Fibroblast of skin of right biceps (primary cell): ENCODE measurements at regions not wholly inside any gene's neighbourhood (a gene's known extent, or its start where the extent isn't known, plus 50 kb on each side); places are given as distances from the start of the nearest gene placed in this dataset.
"Not testable (repeated sequence)": the region's sequence is repeated elsewhere in the genome, so short reads cannot be mapped to it uniquely, and the experiment has no call there.

ENCODE experiments used
- DNase-seq: peaks from one replicate; pipeline ENCODE4 v3.0.0-alpha.2; 2013

DNA sequence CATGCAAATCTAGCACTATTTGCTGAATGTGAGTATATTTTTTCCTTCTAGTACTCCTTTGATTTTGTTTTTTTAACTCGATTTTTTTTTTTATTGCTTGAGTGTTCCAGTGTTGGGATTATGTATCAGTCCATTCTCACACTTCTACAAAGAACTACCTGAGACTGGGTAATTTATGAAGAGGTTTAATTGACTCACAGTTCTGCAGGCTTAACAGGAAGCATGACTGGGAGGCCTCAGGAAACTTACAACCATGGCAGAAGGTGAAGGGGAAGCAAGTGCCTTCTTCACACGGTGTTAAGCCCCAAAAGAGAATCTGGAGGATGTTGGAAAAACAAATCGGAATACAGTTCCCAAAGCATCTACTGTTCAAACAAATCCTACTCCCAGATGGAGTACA lies 69.1 kb downstream of the ZNF518B start:
- DNase-seq = not testable (repeated sequence)

DNA sequence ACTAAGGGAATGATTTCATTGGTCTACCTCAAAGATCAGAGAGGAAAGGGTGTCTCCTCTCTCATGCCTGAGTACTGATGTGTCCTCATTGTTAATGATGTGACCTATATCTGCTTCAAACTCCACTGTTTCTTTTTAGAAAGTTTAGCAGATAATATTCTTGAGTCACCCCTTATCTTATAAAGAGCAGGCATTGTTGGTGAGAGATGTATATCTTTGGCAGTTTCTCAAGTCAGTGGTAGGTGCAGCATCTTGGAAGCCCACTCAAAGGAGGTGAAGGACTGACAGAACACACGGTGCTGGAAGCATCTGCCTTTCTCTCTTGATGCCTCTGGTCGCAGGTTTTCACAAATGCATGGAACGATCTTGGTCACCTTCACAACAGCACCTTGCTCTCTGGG lies 71.2 kb downstream of the ZNF518B start:
- DNase-seq = no peak

DNA sequence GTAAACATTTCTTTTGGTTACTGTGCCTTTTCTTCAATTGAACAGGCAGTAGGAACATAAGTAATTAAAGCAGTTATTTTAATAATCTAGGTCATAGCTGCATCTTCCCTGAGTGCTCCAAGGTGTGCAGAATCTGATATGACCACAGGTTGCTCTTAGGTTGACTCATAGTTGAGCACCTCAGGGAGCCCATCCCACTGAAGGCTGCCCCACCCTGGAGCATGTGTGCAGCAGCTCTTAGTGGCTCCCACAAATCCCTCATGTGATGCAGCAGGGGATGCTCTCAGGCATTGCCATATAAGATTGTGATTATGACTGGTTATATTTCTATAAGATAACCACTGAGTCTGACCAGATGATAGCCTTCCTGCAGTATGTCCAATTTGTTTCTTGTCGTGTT lies 72.3 kb downstream of the ZNF518B start:
- DNase-seq = no peak

DNA sequence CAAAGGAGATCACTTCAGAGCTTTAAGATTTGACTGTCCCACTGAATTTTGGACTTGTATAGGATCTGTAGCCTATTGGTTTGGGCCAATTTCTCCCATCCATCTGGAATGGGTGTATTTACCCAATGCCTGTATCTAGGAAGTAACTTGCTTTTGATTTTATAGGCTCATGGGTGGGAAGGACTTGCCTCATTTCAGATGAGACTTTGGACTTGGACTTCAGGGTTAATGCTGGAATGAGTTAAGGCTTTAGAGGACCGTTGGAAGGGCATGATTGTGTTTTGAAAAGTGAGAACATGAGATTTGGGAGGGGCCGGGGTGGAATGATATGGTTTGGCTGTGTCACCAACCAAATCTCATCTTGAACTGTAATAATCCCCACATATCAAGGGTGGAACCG lies 73.8 kb downstream of the ZNF518B start:
- no peak for DNase-seq

DNA sequence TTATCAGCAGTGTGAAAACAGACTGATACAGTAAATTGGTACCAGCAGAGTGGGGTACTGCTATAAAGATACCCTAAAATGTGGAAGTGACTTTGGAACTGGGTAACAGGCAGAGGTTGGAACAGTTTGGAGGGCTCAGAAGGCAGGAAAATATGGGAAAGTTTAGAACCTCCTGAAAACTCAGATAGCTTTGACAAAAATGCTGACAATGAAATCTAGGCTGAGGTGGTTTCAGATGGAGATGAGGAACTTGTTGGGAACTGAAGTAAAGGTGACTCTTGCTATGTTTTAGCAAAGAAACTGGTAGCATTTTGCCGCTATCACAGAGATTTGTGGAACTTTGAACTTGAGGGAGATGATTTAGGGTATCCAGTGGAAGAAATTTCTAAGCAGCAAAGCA lies 75.1 kb downstream of the ZNF518B start:
- DNase-seq = not testable (repeated sequence)

DNA sequence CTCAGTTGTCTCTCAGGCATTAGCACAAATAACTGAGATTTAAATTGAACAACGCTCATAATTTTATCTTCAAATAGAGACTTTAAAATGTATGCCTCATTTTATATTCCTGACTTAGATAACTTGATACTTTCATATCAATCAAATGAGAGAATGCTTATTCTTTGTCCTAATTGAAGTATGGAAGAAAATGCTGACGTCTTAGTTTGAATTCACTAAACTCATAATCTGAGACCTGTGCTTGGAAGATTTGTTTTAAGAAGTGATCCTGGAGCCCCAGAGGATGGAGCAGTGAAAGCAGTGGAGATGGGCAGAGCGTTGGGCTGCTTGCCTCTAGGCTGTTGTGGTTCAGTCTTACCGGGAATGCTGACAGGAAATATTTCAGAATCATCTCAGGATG lies 76.1 kb downstream of the ZNF518B start:
- DNase-seq = no peak

DNA sequence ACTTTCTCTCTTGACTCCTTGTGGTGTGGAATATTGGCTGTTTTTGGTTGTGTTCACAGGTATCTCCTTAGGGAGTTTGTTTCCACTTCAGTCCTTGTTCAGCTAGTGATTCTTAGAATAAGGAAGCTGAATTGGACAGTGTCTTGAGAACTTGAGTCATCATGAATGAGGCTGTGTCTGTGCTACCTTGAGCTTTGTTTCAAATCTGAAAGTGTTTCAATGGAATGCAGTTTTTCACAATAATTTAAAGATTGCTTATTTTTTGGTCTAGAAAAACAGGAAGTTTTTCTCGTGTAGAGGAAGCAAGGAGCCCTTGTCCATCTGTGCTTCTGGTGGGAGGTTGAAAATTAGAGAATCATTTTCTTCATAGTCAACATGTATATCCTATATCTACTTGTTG lies 76.5 kb downstream of the ZNF518B start:
- DNase-seq = no peak

DNA sequence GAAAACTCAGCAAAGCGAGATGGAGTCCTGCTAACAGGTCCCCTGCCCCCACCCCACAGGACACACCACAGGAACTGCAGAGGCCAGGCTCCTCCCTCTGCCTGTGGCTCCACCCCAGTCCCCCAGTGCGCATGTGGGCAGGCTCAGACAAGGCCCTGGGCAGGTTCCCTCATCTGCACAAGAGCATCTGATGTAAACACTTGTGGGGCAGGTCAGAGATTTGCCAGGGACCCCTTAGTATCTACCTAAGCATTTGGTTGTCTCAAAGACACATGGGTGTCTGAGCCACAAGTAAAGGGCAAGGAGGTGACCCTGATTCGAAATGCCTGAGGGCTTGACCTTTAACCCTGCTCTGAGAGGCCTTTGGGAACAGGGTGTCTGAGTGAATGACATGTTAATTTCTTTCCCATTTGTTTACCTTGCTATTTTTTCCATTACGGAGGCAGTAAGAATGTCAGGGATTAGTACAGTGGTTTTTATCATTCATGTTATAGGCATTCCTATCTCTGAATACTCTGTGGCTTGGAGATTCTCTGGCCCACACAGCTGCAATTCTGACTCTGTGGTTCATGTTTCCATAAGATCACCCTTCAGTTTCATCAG lies 85.3 kb downstream of the ZNF518B start:
- no peak for DNase-seq

DNA sequence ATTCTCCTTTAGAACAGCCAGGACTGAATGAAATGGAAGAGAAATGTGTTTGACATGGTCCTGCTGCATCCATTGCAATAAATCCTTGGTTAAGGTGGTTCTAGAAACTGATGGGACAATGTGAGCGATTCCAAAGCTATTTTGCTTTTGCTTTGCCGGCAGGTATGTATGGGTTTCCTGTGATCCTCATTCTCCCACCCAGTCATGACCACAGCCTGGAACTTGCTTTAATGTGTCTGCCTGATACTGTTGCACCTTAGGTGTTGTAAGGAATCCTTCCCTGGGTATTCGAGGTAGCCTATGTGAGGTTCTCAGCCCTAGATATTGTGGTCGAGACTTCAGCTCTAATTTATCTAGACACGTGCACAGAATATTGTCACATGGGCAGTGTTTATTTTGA lies 86.1 kb downstream of the ZNF518B start:
- no peak for DNase-seq

DNA sequence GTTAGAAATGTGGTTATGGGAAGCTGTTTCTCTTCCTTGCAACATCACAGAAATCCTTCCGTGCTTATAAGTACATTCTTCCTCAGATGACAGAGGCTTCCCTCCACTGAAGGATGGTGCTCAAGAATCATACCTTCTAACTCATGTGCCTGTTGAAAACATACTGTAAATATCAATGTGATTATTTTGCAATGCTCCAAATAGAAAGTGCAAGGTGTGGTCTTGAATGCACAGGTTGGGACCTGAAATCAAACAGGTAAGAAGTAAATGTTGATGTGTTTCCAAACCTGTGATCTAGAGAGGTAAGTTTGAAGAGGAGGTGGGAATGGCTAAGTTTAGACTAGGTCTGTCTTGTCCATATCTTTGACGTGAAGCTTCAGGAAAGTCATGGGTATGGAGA lies 87.7 kb downstream of the ZNF518B start:
- DNase-seq = no peak

DNA sequence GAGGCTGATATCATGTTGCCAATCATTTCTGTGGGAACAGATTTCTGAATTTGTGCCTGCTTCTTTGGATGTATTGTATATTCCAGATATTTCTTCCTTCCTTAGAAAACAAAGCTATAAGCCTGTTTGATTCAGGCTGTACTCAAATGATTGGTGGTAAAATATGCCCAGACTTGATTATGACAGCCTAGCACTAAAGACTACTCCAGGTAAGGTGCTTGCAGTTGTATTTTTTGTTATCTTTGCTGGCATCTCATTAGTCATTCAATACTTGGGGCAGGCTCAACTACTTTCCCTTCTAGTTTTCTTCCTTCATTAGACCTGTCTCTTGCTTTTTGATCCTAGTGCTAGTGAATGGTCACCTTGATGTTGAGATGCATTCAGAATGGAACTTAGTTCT lies 90.6 kb downstream of the ZNF518B start:
- no peak for DNase-seq

DNA sequence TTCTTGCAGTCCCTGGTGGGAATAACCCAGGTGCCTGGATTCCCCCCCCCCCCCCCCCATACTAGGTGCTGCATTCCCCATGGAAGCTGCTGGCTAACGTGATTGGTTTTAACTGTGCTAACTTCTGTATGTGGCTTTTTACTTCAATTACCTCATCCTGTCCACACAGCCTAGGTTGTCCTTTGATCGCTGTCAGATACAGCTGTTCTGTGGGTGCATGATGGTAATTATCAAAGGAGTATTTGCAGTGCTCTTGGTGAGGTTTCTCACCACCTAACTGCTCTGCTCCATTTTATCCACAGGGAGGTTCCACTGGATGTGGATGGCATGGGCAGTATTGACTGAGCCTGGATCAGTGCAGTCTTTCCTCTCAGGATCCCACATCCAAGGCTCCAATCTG lies 93.0 kb downstream of the ZNF518B start:
- DNase-seq = no peak

DNA sequence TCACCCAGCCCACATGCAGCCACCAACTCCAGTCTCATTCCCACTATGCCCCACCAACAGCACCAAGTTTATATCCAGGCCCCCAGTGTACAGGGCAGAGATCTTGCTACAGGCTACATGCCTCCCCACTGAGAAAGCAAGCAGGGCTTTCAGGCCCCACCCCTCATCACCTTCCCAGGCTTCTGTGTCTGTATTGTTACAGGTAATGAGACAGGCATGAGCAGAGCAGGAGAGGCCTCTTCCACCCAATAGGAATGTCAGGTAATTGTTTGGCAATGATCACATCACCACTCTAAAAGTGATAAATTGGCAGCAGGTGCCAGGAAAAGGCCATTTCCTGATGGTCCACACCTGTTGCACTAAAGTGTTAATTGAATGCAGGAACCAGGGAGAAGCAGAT lies 102.5 kb downstream of the ZNF518B start:
- no peak for DNase-seq

DNA sequence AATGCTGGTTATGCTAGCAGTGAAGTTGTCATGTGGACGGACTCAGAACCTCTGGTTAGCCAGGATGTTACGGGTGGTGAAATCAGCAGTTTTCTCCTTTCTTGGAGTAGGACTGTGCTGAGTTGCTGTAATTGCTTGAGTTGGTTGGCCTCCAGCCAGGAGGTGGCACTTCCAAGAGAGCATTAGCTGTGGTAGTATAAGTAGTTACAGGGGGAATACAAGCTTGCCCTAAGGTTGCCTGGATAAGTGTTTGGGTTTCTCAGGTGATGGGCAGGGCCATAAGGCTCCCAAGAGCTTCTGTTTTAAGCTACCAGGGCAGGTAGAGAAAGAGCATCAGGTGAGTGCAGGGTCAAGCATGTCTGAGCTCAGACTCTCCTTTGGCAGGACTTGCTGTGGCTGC lies 103.0 kb downstream of the ZNF518B start:
- no peak for DNase-seq

DNA sequence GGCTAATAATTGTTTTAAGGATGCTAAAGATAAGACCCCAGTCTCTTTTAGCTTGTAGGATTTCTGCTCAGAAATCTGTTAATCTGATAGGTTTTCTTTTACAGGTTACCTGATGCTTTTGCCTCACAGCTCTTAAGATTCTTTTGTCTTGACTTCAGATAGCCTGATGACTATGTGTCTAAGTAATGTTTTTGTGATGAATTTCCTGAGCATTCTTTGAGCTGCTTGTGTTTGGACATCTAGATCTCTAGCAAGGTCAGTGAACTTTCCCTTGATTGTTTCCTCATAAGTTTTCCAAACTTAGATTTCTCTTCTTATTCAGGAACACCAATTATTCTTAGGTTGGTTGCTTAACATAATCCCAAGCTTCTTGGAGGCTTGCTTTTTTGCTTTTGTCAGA lies 104.1 kb downstream of the ZNF518B start:
- DNase-seq = no peak

DNA sequence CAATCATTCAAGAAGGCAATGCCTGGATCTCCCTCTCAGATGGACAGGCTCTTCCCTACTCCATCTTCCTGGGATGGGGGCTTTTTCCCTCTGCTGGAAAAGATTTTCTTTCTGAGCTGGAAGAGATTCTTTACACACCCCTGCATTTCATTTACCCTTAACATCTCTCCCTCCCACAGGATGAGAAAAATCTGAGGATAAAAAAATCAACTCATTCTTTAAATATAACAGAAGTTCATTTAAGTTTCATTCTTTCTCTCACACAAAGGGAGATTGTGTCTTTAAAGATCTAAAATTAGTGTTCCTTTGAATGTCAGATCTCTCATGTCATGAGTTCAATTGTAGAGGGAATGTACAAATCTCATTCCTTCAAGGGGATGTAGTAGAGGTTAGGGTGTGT lies 109.0 kb downstream of the ZNF518B start:
- DNase-seq = no peak

DNA sequence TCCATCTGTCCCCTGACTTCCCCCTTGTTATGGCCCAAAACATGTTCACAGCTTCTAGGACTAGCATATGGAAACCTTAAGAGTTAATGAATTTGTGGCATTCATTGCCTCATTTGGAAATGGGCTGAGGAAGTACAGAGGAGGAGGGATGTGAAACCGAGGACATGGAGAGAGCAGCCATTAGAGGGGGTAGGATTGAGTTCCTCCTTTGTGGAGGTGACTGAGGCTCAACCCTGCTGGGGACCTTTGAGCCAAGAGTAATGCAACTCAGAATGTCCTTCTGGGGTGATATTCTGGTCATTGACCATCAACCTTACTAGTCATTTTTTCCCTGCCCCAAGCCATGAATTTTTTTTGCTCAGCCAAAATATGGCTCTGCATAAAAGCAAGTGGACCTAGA lies 109.4 kb downstream of the ZNF518B start:
- no peak for DNase-seq

DNA sequence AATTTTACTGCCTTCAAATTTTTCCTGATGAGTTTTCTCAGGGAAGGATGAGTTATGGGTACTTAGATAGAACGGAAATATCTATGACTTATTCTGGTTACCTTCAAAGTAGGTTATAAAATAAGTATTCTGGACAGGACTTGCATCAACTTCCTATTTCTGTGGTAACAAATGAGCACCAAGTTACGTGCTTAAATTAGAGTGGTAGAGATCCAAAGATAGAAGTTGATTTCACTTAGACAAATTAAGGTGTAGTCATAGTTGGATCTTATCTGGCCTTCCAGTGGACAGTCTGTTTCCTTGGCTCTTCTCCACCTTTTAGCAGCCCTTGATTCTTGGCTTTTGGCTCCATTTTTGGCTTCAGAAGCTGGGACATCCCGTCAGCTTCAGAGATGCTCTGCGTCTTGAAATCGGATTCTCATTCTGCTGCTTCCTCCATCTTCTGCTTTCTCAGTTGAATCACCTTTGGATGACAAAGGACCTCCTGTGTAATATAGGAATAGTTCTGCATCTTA lies 109.9 kb downstream of the ZNF518B start:
- DNase-seq = no peak

DNA sequence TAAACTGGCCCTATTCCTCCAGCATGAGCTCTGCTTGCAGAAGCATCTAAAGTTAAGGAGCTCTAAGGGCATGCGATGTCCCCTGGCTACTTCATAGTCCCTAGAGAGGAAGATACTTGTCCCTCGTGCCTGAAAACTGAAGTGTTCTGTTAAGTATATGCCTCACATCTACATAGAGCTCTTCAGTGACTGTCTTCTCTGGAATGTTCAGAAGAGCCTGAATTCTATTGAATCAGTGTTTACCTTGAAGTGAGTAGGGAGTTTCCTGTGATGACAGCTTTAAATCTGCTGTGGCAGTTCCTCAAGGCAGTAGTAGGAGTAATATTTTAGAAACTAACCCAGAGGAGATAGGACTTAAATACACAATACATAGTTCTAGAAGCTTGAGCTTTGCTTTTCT lies 111.2 kb downstream of the ZNF518B start:
- no peak for DNase-seq

DNA sequence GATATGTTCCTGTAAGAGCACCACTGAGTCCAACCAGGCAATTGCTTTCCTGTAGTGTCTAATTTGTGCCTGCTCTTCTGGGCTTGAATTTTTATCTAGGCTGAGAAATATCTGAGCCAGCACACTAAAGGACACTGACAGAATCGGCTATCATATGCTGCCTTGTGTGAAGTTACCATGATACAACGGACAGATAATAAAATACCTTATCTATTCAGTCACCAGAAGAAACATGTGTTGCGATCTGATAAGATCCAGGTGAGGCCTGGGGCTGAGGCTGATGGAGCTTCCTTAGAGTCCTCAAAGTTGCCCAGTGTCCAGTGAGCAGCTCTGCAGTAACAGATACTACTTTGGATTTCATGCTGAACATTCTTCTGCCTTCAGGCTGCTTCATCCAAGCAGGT lies 111.8 kb downstream of the ZNF518B start:
- DNase-seq = no peak

DNA sequence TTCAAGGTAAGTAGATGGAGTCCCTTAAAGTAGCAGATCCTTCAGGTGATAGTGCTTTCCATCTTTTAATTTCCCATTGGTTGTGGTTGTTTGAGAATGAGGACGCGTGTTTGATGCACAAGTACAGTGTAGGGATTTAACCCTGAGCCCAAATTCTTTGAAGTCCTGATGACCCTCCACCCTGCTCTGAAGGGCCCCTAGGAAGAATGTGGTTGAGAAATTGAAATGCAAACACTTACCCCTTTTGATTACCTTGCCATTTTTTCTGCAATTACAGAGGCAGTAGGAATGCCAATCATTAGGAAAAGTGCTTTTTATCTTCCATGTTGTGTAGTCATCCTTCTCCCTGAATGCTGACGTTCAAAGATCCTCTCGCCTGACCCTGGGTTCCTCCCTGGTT lies 112.4 kb downstream of the ZNF518B start:
- no peak for DNase-seq

DNA sequence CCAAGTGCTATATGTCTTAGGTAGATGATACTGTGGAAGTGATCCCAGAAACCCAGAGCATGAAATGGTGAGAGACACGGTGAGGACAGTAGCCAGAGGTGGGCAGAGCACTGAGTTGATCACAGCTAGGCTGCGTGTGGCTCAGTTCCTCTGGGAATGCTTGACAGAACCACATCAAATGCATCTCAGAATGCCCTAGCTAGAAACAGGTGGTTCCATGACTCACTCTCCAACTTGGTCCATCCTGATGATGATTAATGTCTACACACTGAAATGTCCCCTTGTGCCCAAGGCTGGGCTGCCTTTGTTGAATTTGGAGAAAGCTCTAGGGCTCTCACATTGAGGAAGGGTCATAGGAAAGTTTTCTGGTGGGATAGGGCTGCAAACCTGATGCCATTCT lies 113.6 kb downstream of the ZNF518B start:
- no peak for DNase-seq

DNA sequence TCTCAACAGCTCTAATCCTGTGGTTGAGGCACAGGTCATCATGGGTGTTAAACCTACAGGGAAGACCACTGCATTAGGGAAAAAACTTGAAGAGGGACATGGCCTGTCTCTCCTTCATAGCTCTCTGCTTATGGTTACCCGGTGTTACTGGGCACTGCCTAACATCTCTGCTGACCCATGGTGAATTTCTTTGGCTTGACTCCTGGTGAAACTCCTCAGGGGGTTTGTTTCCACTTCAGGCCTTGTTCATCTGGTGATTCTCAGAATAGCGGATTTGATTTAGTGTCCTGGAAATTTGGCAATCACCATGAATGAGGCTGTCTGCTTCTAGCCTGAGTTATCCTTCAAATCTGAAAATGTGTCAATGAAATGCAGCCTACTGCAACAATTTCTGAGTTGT lies 114.4 kb downstream of the ZNF518B start:
- no peak for DNase-seq

DNA sequence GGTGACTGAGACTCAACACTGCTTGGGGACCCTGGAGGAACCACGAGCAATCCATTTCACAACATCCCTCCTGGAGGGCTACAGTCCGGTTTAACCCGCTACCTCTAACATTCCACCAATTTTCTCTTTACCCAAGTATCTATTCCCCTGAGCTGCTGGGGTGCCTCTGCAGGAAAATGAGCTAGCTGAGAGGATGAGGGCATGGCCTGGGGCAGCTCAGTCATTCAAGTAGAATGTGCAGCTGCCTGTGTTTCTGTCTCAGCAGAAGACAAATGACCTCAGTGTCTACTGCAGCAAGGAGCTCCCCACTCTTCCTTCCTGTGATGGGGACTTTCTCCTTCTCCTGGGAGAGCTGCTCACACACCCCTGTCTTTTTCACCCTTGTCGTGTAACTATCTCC lies 120.8 kb downstream of the ZNF518B start:
- DNase-seq = no peak

DNA sequence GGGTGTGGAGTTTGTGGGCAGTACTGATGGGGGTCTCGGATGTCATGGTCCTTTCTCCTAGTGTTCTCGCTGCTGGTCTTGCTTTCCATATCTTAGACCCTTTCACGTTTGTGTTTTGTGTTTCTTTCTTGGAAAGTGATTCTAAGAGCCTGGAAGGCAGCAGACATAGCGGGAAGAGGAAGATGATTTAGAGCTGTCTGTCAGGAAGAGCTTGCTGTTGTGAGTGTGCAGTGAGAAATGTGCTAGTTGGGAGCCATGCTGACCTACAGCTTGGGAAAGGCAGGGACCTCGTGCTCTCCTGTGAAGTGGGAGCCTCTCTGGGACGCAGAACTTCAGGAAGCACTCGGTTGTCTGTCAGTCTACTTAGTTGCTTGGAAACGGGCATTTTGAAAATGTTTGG lies 122.2 kb downstream of the ZNF518B start:
- no peak for DNase-seq
